Choroid plexus epithelial cell (primary cell): ENCODE measurements at regions not wholly inside any gene's neighbourhood (a gene's known extent, or its start where the extent isn't known, plus 50 kb on each side); places are given as distances from the start of the nearest gene placed in this dataset.

Experiments
- DNase-seq: peaks from one replicate; pipeline ENCODE4 v3.0.0-alpha.2; 2010; ENCODE audit warnings: low read depth
- H3K4me3 ChIP-seq: 2 replicates; pipeline ENCODE4 v1.5.1; 2011; ENCODE audit warnings: low read depth, mild to moderate bottlenecking, control low read depth, low read length, moderate library complexity
- CTCF ChIP-seq: conservative IDR thresholded peaks from 2 replicates; pipeline ENCODE4 v1.5.1; 2011; ENCODE audit warnings: low read depth, mild to moderate bottlenecking, control low read depth, inconsistent platforms, low read length, moderate library complexity

- no peak for DNase-seq
- TF ChIP-seq CTCF, result no peak
- H3K4me3 ChIP-seq, result no peak overlapping the region
These were observed 53.7 kb downstream of the CAMK2N1 start for GRCh38 chr1:20432341-20432740.

DNA sequence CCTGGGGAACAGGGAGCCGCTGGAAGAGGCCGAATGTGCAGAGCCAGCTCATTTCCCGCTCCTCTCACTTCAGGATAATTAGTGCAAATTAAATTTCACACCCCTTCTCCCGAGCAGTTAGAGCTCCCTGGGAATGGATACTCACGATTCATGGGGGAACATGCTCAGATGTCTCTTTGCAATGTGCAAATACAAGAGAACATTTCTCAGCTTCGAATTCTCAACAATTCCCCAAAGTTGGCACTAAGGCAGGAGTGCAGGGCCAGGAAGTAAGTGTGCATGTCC is 54.9 kb downstream of the CAMK2N1 start:
- H3K4me3 ChIP-seq, result no peak overlapping the region
- TF ChIP-seq CTCF, result no peak
- DNase-seq, result no peak

GRCh38 chr1:20430355-20431175 is 55.4 kb downstream of the CAMK2N1 start:
- TF ChIP-seq CTCF, result peak; percentile 87
- DNase-seq, result peak; percentile 39
- no peak overlapping the region for H3K4me3 ChIP-seq

- H3K4me3 ChIP-seq, result no peak overlapping the region
- peak; percentile 31 for DNase-seq
- no peak for TF ChIP-seq CTCF
These were observed 56.7 kb downstream of the CAMK2N1 start for GRCh38 chr1:20429296-20429695.

- no peak for TF ChIP-seq CTCF
- H3K4me3 ChIP-seq, result no peak overlapping the region
- no peak for DNase-seq
These were observed 57.2 kb downstream of the CAMK2N1 start for GRCh38 chr1:20428841-20429240.

- DNase-seq, result peak; percentile 89
- no peak overlapping the region for H3K4me3 ChIP-seq
- TF ChIP-seq CTCF, result no peak
These were observed 59.1 kb downstream of the CAMK2N1 start for GRCh38 chr1:20426923-20427322.

- no peak for TF ChIP-seq CTCF
- no peak for DNase-seq
- H3K4me3 ChIP-seq, result no peak overlapping the region
These were observed 59.6 kb downstream of the CAMK2N1 start for GRCh38 chr1:20426371-20426770.
